HS-27A (cell line): ENCODE measurements at regions not wholly inside any gene's neighbourhood (a gene's known extent, or its start where the extent isn't known, plus 50 kb on each side); places are given as distances from the start of the nearest gene placed in this dataset.

Experiments used
- DNase-seq: peaks from one replicate; pipeline ENCODE4 v3.0.0-alpha.2; 2012; ENCODE audit warnings: low read depth, missing footprints

GRCh38 chr9:107163370-107163769, 119.7 kb upstream of the RAD23B start:
- DNase-seq = no peak

DNA sequence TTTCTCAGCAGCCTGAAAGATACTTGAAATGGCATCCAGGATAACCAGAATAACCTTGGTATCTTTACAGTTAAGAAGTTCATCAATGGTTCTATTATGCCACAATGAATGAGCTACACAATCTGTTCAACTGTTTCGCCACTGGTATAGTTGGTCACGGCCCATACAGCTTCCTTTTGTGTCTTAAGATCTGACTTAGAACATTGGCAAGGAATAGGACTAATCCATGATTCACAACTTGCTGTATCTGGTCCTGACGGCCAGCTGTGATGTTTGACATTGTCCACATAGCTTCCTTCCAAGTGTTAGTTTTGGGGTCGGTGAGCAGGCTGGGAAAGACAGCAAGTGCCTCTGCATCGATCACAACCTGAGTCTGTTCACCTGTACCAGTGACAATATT, 113.3 kb upstream of the RAD23B start:
- no peak for DNase-seq

DNA sequence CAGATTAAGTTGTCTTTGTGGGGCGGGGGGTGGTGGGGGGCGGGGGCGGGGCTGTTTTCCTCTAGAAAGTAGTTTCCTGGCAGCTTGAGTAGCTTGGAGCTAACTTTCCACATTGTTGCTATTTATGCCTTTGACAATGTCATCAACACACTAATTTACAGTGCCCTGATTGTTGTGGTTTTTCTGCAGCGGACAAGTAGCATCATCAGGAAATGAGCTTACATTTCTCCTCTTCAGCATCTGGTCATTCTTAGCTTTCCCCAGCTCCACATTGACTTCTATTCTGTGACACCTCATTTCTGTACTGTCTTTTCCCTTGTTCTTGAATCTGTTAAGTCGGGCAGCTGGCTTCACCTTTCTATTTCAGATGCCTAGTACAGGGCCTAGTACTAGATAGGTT, 112.3 kb upstream of the RAD23B start:
- DNase-seq = no peak

GRCh38 chr9:107172160-107172978, 110.7 kb upstream of the RAD23B start:
- DNase-seq = peak; percentile 62

DNA sequence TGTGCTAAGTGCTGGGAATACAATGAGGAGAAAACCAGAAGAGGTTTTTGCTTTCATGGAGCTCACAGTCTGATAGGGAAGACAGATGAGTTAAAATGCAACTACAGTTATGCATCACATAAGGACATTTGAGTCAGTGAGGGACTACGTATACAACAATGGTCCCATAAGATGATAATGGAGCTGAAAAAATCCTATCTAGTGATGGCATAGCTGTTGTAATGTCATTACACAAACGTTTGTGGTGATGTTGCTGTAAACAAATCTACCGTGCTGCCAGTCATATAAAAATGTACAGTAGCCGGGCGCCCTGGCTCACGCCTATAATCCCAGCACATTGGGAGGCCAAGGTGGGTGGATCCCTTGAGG, 110.1 kb upstream of the RAD23B start:
- DNase-seq = no peak

GRCh38 chr9:107173422-107174180, 109.5 kb upstream of the RAD23B start:
- DNase-seq = no peak

DNA sequence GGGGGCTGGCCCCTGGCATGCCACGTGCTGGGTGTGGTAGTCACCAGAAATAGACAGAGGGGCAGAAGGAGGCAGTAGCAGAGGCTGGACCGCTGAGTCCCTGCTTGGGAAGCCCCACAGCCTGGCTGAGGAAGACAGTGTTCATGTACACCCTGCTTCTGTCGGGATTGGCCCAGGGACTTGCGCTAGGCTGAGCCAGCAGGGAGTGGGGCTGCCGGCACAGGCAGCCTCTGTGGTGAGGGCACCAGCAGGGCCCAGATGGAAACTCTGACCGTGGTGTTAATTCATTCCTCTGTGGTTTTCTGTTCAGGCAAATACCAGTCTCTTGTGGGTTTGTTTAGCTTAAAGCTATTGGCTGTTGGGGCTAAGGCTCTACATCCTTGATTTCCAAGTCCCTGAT, 108.6 kb upstream of the RAD23B start:
- DNase-seq = no peak

- no peak for DNase-seq
Measured at GRCh38 chr9:107175041-107175440, 108.0 kb upstream of the RAD23B start.

DNA sequence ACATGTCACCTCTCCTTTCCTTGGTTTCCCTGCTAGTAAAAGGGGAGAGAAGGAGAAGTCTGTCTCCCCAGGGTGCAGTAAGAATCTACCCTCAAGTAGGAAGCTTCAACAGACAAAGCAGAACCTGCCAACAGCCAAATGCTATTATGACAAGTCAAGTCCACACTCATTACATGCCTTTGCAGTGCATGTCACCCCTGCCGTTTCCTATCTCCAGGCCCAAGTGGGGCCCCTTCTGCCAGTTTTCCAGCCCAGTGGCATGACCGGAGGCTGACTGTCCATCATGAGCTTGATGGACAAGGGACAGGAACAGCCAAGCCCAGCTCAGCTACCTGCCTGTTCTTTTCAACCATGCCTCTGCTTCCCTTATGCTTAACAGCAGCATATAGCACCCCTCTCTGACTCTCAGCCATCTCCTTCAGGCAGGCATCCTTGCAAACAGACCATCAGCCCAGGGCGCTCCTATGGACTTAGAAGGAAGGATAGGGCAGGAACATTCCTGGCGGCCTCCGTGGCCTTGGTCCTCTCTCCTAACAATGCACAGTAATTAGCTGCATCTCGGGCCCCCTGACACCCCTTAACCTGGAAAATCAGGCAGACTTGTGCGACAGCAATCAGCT, 107.2 kb upstream of the RAD23B start:
- DNase-seq = no peak

- no peak for DNase-seq
Measured at GRCh38 chr9:107176436-107177151, 106.5 kb upstream of the RAD23B start.

GRCh38 chr9:107177243-107177839, 105.7 kb upstream of the RAD23B start:
- no peak for DNase-seq

DNA sequence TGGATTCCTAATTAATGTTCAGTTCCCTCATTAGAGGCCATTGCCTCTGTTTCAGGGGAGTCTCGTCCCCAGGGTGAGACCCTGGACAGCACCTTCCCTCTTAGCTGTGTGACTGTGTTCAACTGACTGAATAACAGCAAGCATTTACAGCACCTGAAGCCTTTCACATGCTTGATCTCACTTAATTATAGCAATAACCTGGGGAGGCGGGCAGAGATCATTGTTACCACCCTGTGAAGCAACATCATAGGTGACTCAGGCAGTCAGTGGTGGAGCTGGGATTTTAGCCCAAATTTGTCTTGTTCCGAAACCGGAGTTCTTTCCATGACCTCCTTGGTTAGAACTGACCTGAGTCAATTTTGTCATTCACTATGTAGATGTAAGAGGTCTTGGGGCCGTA, 105.2 kb upstream of the RAD23B start:
- no peak for DNase-seq

GRCh38 chr9:107178293-107178692, 104.8 kb upstream of the RAD23B start:
- no peak for DNase-seq

- no peak for DNase-seq
Measured at GRCh38 chr9:107180206-107180605, 102.9 kb upstream of the RAD23B start.

DNA sequence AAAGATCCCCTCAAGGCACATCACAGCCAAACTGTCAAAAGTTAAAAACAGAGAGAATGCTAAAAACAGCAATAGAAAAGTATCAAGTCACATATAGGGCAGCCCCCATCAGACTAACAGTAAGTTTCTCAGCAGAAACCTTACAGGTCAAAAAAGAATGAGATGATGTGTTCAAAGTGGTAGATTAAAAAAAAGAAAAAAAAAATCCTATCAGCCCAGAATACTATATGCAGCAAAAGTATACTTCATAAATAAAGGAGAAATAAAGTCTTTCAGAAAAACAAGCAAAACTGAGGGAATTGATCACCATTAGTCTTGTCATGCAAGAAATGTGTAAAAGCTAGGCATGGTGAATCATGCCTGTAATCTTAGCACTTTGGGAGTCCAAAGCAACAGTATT, 99.9 kb upstream of the RAD23B start:
- no peak for DNase-seq

DNA sequence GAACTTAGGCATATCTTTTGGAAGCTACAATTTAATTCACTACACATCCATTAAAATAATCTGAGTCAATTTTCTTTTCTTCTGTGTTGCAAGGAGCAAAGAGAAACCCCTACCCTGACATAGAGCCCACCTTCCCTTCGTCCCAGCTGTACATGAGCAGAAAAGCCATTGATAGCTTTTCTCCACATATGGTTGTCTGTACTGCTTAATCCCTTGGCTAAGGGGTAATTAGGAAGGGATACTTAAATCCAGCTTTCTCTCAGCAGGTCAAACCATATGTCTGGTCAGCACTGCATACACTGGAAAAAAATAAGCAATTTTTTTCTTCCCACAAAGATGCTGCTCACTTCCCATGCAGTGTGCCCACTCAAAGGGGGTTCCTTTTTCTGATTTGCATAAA, 94.7 kb upstream of the RAD23B start:
- DNase-seq = no peak

DNA sequence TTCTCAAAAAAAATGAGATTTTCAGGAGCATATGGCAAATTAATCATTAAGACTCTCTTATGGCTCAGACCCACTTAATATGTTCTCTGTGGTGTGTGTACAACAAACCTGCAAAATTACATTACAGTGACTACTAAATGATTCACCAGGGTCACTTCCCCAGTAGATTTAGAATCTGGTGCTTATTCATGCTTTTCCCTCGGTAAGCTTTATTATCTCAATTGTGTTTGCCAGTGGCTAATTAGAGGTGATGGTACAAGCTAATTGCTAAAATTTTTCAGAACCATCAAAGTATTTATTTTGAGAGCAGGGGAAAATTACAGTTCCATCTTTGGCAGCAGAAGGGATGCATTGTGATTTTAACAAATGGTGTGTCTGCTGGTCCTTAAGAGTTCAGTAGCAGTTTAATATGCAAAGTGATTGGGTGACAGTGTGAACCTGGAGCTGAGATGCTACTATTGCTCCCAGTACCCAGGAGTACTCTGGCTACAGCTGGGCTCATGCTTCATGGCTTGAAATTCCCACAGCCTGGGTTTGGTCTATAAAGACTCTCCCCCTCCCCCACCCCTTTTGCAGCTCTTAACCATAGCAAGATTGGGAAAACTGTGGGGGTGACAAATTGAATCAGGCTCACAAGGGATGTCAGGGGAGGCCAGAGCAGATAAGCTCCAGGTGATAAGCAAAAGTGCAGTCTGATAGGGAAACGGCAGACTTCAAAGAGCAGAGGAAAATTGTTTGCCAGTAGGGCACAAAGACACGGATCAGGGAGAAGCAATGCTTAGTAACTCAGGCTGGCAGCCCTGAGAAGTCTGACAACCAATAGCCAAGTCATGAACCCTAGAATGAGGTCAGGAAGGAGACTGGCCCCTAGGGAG, 92.8 kb upstream of the RAD23B start:
- DNase-seq = no peak

GRCh38 chr9:107190936-107191290, 92.2 kb upstream of the RAD23B start:
- no peak for DNase-seq

- DNase-seq = no peak
Measured at GRCh38 chr9:107193251-107193650, 89.8 kb upstream of the RAD23B start.

DNA sequence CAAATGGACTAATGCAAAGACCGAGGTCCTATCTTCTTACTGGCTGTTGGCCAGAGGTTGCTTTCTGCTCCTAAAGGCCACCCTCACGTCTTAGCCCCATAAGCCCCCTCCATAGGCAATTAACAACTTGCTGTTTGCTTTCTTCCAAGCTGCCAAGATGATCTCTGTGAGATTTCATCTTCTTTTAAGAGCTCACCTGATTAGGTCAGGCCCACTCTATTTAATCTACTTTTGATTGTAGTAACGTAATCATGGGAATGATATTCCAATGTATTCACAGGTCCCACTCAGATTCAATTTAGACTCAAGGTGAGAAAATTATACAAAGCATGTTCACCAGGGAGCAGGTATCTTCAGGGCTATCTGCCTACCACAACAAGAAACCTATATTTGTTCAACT, 84.4 kb upstream of the RAD23B start:
- no peak for DNase-seq

- no peak for DNase-seq
Measured at GRCh38 chr9:107208121-107208520, 75.0 kb upstream of the RAD23B start.
